Liver (tissue), 8 donors: ENCODE measurements at regions not wholly inside any gene's neighbourhood (a gene's known extent, or its start where the extent isn't known, plus 50 kb on each side); places are given as distances from the start of the nearest gene placed in this dataset.

ENCODE experiments used
- DNase-seq: peaks from one replicate; pipeline ENCODE4 v3.0.0-alpha.2; 2017; ENCODE audit warnings: low spot score
- H3K27ac ChIP-seq, 2 donors: one replicate each; pipeline ENCODE4 v1.7.0; 2013; ENCODE audit warnings: inconsistent platforms in 2 of 2, low read length in 2 of 2, control low read depth in 1 of 2, low read depth in 1 of 2, mild to moderate bottlenecking in 1 of 2
- H3K27me3 ChIP-seq, 4 donors: one replicate each; pipeline versions ENCODE4 v1.6.1 to v1.7.0; 2013; ENCODE audit warnings: low read length in 3 of 4, inconsistent platforms in 1 of 4, mild to moderate bottlenecking in 1 of 4, moderate library complexity in 1 of 4; ENCODE audit not compliant: control insufficient read depth in 4 of 4, insufficient read depth in 4 of 4
- H3K36me3 ChIP-seq, 4 donors: one replicate each; pipeline versions ENCODE4 v1.6.1 to v1.7.0; 2013; ENCODE audit warnings: low read length in 3 of 4, mild to moderate bottlenecking in 3 of 4, low read depth in 1 of 4, moderate library complexity in 1 of 4; ENCODE audit not compliant: control insufficient read depth in 4 of 4, insufficient read depth in 3 of 4
- H3K4me1 ChIP-seq, 4 donors: one replicate each; pipeline versions ENCODE4 v1.6.1 to v1.7.0; 2013; ENCODE audit warnings: low read length in 3 of 4, mild to moderate bottlenecking in 3 of 4, moderate library complexity in 1 of 4; ENCODE audit not compliant: control insufficient read depth in 4 of 4, insufficient read depth in 4 of 4
- H3K4me3 ChIP-seq, 3 donors: one replicate each; pipeline versions ENCODE4 v1.6.1 to v1.7.0; 2013; ENCODE audit warnings: low read length in 3 of 3, control low read depth in 1 of 3, low read depth in 1 of 3, mild to moderate bottlenecking in 1 of 3
- H3K9ac ChIP-seq, 2 donors: one replicate each; pipeline ENCODE4 v1.7.0; 2013; ENCODE audit warnings: low read length in 2 of 2, mild to moderate bottlenecking in 2 of 2, moderate library complexity in 2 of 2, control low read depth in 1 of 2, low read depth in 1 of 2
- H3K9me3 ChIP-seq, 4 donors: one replicate each; pipeline versions ENCODE4 v1.6.1 to v1.7.0; 2013; ENCODE audit warnings: low read length in 3 of 4; ENCODE audit not compliant: control insufficient read depth in 4 of 4
- EGR1 ChIP-seq, 2 donors: IDR thresholded peaks; 2 replicates each; pipeline ENCODE4 v1.6.1; 2016 to 2018; ENCODE audit warnings: antibody characterized with exemption in 2 of 2, low read depth in 2 of 2
- FOXA1 ChIP-seq: IDR thresholded peaks from 2 replicates; pipeline ENCODE4 v1.6.1; 2016; ENCODE audit warnings: antibody characterized with exemption
- FOXA2 ChIP-seq: IDR thresholded peaks from 2 replicates; pipeline ENCODE4 v1.6.1; 2016; ENCODE audit warnings: antibody characterized with exemption
- HNF4A ChIP-seq, 2 donors: conservative IDR thresholded peaks; 2 replicates each; pipeline ENCODE4 v1.6.1; 2016; ENCODE audit warnings: antibody characterized with exemption in 2 of 2, mild to moderate bottlenecking in 2 of 2
- JUND ChIP-seq, 2 donors: IDR thresholded peaks; 2 replicates each; pipeline ENCODE4 v1.6.1; 2016; ENCODE audit warnings: antibody characterized with exemption in 2 of 2
- NR2F2 ChIP-seq: IDR thresholded peaks from 2 replicates; pipeline ENCODE4 v1.6.1; 2016; ENCODE audit warnings: antibody characterized with exemption
- RAD21 ChIP-seq, 2 donors: IDR thresholded peaks; 2 replicates each; pipeline ENCODE4 v1.6.1; 2016; ENCODE audit warnings: antibody characterized with exemption in 2 of 2, mild to moderate bottlenecking in 2 of 2
- SP1 ChIP-seq: IDR thresholded peaks from 2 replicates; pipeline ENCODE4 v1.6.1; 2018; ENCODE audit warnings: antibody characterized with exemption, mild to moderate bottlenecking
- TAF1 ChIP-seq: conservative IDR thresholded peaks from 2 replicates; pipeline ENCODE4 v1.6.1; 2016; ENCODE audit warnings: antibody characterized with exemption, mild to moderate bottlenecking
- YY1 ChIP-seq: IDR thresholded peaks from 2 replicates; pipeline ENCODE4 v1.6.1; 2016; ENCODE audit warnings: antibody characterized with exemption, mild to moderate bottlenecking
- WGBS: extraction: QIAGEN DNeasy Blood & Tissue Kit; methylation state at CpG from one replicate; pipeline ENCODE4 v1.1.7; 2013; 5-methylcytosine and 5-hydroxymethylcytosine counted together
- TF ChIP-seq, protein P1 (sequence below): IDR thresholded peaks from 2 replicates; pipeline ENCODE4 v1.6.1; 2016; ENCODE audit warnings: antibody characterized with exemption, mild to moderate bottlenecking
- TF ChIP-seq, protein P2 (sequence below): fragments of 150-350 bp; IDR thresholded peaks from 2 replicates; pipeline ENCODE4 v1.5.1; 2017; ENCODE audit warnings: improper control_type of control experiment, low read depth, low read length; ENCODE audit not compliant: missing input control
- TF ChIP-seq, protein P3 (sequence below): IDR thresholded peaks from 2 replicates; pipeline ENCODE4 v1.6.1; 2016; ENCODE audit warnings: antibody characterized with exemption
- TF ChIP-seq, protein P4 (sequence below): IDR thresholded peaks from 2 replicates; pipeline ENCODE4 v1.6.1; 2016; ENCODE audit warnings: antibody characterized with exemption
- TF ChIP-seq, protein P5 (sequence below): IDR thresholded peaks from 2 replicates; pipeline ENCODE4 v1.6.1; 2016; ENCODE audit warnings: antibody characterized with exemption
- donor health status: healthy.
- donor health status: healthy.
- donor health status: healthy.
- donor health status: healthy.
- donor health status: healthy.

DNA sequence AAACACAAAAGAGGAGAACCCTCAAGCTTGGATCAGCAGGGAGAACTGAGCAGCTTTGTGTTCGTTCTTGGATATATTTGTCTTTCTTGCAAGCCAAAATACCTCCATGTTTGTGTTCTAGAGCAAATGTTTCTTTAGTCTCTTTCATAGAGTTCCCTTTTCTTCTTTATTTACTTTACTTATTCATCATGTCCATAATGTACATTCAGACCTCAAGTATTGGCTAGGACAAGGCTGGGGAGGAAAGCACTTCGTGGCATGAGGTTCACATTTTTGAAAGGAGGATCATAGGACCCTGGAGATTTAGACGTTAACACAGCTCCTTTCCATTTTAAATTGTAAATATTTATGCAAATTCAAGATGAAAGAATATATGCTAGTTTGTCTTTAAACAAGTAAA is 590.2 kb upstream of the MEF2C start:
- Histone ChIP-seq H3K9ac (no peak overlapping the region), H3K36me3 (no peaks in the 10 kb centered on the region), H3K4me3 (no peak overlapping the region), H3K27me3 (no peaks in the 10 kb centered on the region), H3K9me3 (peaks cover 0 to 1% (median 0%) of the 10 kb centered on the region in 4 donors), H3K4me1 (no peaks in the 10 kb centered on the region), H3K27ac (no peak overlapping the region)
- WGBS, result 65% methylated on average over 3 of the region's 3 CpGs
- TF ChIP-seq, protein P1, sequence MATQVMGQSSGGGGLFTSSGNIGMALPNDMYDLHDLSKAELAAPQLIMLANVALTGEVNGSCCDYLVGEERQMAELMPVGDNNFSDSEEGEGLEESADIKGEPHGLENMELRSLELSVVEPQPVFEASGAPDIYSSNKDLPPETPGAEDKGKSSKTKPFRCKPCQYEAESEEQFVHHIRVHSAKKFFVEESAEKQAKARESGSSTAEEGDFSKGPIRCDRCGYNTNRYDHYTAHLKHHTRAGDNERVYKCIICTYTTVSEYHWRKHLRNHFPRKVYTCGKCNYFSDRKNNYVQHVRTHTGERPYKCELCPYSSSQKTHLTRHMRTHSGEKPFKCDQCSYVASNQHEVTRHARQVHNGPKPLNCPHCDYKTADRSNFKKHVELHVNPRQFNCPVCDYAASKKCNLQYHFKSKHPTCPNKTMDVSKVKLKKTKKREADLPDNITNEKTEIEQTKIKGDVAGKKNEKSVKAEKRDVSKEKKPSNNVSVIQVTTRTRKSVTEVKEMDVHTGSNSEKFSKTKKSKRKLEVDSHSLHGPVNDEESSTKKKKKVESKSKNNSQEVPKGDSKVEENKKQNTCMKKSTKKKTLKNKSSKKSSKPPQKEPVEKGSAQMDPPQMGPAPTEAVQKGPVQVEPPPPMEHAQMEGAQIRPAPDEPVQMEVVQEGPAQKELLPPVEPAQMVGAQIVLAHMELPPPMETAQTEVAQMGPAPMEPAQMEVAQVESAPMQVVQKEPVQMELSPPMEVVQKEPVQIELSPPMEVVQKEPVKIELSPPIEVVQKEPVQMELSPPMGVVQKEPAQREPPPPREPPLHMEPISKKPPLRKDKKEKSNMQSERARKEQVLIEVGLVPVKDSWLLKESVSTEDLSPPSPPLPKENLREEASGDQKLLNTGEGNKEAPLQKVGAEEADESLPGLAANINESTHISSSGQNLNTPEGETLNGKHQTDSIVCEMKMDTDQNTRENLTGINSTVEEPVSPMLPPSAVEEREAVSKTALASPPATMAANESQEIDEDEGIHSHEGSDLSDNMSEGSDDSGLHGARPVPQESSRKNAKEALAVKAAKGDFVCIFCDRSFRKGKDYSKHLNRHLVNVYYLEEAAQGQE, result no peak
- no peak for TF ChIP-seq FOXA2
- TF ChIP-seq SP1, result no peak
- no peak for TF ChIP-seq YY1
- TF ChIP-seq FOXA1, result no peak
- no peak for TF ChIP-seq NR2F2
- TF ChIP-seq, protein P2, sequence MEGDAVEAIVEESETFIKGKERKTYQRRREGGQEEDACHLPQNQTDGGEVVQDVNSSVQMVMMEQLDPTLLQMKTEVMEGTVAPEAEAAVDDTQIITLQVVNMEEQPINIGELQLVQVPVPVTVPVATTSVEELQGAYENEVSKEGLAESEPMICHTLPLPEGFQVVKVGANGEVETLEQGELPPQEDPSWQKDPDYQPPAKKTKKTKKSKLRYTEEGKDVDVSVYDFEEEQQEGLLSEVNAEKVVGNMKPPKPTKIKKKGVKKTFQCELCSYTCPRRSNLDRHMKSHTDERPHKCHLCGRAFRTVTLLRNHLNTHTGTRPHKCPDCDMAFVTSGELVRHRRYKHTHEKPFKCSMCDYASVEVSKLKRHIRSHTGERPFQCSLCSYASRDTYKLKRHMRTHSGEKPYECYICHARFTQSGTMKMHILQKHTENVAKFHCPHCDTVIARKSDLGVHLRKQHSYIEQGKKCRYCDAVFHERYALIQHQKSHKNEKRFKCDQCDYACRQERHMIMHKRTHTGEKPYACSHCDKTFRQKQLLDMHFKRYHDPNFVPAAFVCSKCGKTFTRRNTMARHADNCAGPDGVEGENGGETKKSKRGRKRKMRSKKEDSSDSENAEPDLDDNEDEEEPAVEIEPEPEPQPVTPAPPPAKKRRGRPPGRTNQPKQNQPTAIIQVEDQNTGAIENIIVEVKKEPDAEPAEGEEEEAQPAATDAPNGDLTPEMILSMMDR, result no peak
- TF ChIP-seq, protein P3, sequence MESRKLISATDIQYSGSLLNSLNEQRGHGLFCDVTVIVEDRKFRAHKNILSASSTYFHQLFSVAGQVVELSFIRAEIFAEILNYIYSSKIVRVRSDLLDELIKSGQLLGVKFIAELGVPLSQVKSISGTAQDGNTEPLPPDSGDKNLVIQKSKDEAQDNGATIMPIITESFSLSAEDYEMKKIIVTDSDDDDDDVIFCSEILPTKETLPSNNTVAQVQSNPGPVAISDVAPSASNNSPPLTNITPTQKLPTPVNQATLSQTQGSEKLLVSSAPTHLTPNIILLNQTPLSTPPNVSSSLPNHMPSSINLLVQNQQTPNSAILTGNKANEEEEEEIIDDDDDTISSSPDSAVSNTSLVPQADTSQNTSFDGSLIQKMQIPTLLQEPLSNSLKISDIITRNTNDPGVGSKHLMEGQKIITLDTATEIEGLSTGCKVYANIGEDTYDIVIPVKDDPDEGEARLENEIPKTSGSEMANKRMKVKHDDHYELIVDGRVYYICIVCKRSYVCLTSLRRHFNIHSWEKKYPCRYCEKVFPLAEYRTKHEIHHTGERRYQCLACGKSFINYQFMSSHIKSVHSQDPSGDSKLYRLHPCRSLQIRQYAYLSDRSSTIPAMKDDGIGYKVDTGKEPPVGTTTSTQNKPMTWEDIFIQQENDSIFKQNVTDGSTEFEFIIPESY, result no peak
- no peak for DNase-seq

DNA sequence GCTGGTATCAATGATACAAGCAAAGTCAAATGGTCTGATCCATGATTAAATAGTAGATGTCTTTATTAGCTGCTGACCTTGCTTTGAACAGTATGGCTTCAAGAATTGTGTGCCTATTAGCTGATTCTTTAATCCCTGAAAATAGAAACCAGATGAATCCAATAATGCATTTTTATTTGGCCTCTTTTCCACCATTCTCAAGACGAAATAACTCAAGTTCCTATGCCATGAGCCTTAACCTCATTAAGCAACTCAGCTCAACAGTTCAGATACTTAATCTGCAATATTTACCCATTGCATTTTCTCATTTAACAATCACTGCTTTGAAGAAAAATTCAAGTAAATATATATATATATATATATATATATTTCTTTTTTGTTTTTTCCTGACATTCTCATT is 588.6 kb upstream of the MEF2C start:
- peaks cover 0 to 1% (median 0%) of the 10 kb centered on the region in 4 donors for H3K9me3 ChIP-seq
- no peaks in the 10 kb centered on the region for H3K4me1 ChIP-seq
- WGBS, result 74% methylated on average over 1 of the region's 1 CpG
- no peak overlapping the region for H3K9ac ChIP-seq
- H3K4me3 ChIP-seq, result no peak overlapping the region
- no peak for DNase-seq
- H3K27me3 ChIP-seq, result no peaks in the 10 kb centered on the region
- no peak for TF ChIP-seq YY1
- no peak for TF ChIP-seq EGR1 (IDR thresholded peaks at IDR 0.05; ENCODE audit: low read depth in 2 of 2)
- TF ChIP-seq, protein P2, result no peak
- TF ChIP-seq JUND (IDR thresholded peaks at IDR 0.05), result no peak
- no peak for TF ChIP-seq HNF4A (conservative IDR thresholded peaks at IDR 0.05)
- TF ChIP-seq RAD21 (IDR thresholded peaks at IDR 0.05), result no peak
- TF ChIP-seq, protein P4, sequence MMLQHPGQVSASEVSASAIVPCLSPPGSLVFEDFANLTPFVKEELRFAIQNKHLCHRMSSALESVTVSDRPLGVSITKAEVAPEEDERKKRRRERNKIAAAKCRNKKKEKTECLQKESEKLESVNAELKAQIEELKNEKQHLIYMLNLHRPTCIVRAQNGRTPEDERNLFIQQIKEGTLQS, result no peak
- no peak for TF ChIP-seq TAF1
- TF ChIP-seq NR2F2, result no peak
- TF ChIP-seq FOXA1, result no peak
- TF ChIP-seq FOXA2, result no peak
- TF ChIP-seq, protein P5, sequence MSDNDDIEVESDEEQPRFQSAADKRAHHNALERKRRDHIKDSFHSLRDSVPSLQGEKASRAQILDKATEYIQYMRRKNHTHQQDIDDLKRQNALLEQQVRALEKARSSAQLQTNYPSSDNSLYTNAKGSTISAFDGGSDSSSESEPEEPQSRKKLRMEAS, result no peak
- TF ChIP-seq, protein P1, result no peak
- TF ChIP-seq SP1, result no peak
- no peak overlapping the region for H3K27ac ChIP-seq
- H3K36me3 ChIP-seq, result no peaks in the 10 kb centered on the region
